ENCODE measurements at regions not wholly inside any gene's neighbourhood (a gene's known extent, or its start where the extent isn't known, plus 50 kb on each side); places are given as distances from the start of the nearest gene placed in this dataset.

DNA sequence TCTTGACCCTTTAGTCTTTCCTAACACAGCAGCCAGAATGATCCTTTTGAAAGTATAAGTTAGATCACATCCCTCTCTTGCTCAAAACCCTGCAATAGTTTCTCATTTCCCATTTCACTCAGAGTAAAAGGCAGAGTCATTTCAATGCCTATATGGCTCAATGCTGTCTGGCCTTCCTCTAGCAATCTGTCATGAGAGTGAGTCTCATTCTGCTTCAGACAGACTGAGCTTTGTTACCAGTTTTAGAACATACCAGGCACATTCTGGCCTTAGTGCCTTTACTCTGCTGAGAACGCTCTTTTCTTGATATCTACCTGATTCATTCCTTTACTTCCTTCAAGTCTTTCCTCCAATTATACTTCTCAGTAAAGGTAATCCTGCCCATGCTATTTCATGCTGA is 372.8 kb upstream of the PKN2 start:
- Histone ChIP-seq H2AFZ (ENCODE audit: insufficient read depth, low read depth, low read length, poor library complexity, severe bottlenecking) (no peak overlapping the region), H3K4me3 (replicated peaks in 1 of 3; ENCODE audit: low read depth in 2 of 3, low read length in 3 of 3) (no peak overlapping the region), H3K9me3 (replicated peaks in 1 of 2; ENCODE audit: control insufficient read depth in 1 of 2, insufficient read depth in 1 of 2, low read length in 2 of 2) (no peaks in the 10 kb centered on the region), H3K4me1 (ENCODE audit: control insufficient read depth in 1 of 2, insufficient read depth in 2 of 2, low read length in 2 of 2) (no peaks in the 10 kb centered on the region), H3K36me3 (replicated peaks in 1 of 2; ENCODE audit: control insufficient read depth in 1 of 2, insufficient read depth in 2 of 2, low read length in 2 of 2) (no peaks in the 10 kb centered on the region), H3K79me2 (ENCODE audit: insufficient read depth, low read length) (no peaks in the 10 kb centered on the region), H3K9ac (ENCODE audit: insufficient read depth, low read length, poor library complexity, severe bottlenecking) (no peak overlapping the region), H3K4me2 (replicated peaks; ENCODE audit: extremely low read depth, low read length, poor library complexity, severe bottlenecking) (no peak overlapping the region), H4K20me1 (ENCODE audit: insufficient read depth, low read length) (no peaks in the 10 kb centered on the region), H3K27me3 (ENCODE audit: control insufficient read depth in 2 of 2, insufficient read depth in 2 of 2, low read length in 2 of 2) (no peaks in the 10 kb centered on the region), H3K27ac (ENCODE audit: low read depth in 1 of 2, low read length in 2 of 2) (no peak overlapping the region)
- Mint-ChIP-seq H3K4me3 (no peak overlapping the region), H3K27ac (no peak overlapping the region), H3K36me3 (no peaks in the 10 kb centered on the region), H3K4me1 (no peaks in the 10 kb centered on the region), H3K9me3 (peaks cover 0 to 4% (median 3%) of the 10 kb centered on the region in 7 donors), H3K27me3 (ENCODE audit: low read depth in 3 of 3) (no peaks in the 10 kb centered on the region)
- TF ChIP-seq, protein P1, sequence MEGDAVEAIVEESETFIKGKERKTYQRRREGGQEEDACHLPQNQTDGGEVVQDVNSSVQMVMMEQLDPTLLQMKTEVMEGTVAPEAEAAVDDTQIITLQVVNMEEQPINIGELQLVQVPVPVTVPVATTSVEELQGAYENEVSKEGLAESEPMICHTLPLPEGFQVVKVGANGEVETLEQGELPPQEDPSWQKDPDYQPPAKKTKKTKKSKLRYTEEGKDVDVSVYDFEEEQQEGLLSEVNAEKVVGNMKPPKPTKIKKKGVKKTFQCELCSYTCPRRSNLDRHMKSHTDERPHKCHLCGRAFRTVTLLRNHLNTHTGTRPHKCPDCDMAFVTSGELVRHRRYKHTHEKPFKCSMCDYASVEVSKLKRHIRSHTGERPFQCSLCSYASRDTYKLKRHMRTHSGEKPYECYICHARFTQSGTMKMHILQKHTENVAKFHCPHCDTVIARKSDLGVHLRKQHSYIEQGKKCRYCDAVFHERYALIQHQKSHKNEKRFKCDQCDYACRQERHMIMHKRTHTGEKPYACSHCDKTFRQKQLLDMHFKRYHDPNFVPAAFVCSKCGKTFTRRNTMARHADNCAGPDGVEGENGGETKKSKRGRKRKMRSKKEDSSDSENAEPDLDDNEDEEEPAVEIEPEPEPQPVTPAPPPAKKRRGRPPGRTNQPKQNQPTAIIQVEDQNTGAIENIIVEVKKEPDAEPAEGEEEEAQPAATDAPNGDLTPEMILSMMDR (IDR thresholded peaks at IDR 0.05), result no peak
- intact Hi-C loops (cut with micrococcal nuclease), result no loop called here
- 88% methylated on average over 1 of the region's 1 CpG for WGBS (ENCODE audit: insufficient coverage)
- DNase-seq, result no peak

DNA sequence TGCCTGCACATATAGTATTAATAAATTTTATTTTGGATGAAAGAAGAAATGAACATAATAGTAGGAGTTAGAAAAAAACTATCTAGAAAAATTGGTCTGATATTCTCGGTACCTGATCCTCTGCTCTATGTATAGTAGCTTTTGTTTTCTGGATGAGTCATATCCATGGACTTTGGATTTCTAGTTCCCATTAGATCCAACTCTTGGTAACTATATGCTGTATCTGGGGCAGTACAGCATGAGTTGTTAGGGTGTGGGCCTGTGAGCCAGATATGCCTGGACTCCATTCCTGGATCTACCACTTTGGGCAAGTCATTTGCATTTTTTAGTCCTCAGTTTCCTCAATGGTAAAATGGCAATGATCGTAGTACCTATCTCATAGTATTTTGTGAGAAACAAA is 372.2 kb upstream of the PKN2 start:
- H3K4me2 ChIP-seq (replicated peaks; ENCODE audit: extremely low read depth, low read length, poor library complexity, severe bottlenecking), result no peak overlapping the region
- intact Hi-C loops (cut with micrococcal nuclease), result no loop called here
- TF ChIP-seq, protein P1 (IDR thresholded peaks at IDR 0.05), result no peak
- Mint-ChIP-seq H3K27ac (no peak overlapping the region), H3K4me1 (no peaks in the 10 kb centered on the region), H3K9me3 (peaks cover 0 to 4% (median 3%) of the 10 kb centered on the region in 7 donors), H3K36me3 (no peaks in the 10 kb centered on the region), H3K4me3 (no peak overlapping the region), H3K27me3 (ENCODE audit: low read depth in 3 of 3) (peaks cover 0 to 2% (median 0%) of the 10 kb centered on the region in 3 donors)
- H3K36me3 ChIP-seq (replicated peaks in 1 of 2; ENCODE audit: control insufficient read depth in 1 of 2, insufficient read depth in 2 of 2, low read length in 2 of 2), result no peaks in the 10 kb centered on the region
- H3K4me1 ChIP-seq (ENCODE audit: control insufficient read depth in 1 of 2, insufficient read depth in 2 of 2, low read length in 2 of 2), result no peaks in the 10 kb centered on the region
- H3K4me3 ChIP-seq (replicated peaks in 1 of 3; ENCODE audit: low read depth in 2 of 3, low read length in 3 of 3), result no peak overlapping the region
- H2AFZ ChIP-seq (ENCODE audit: insufficient read depth, low read depth, low read length, poor library complexity, severe bottlenecking), result no peak overlapping the region
- H3K79me2 ChIP-seq (ENCODE audit: insufficient read depth, low read length), result no peaks in the 10 kb centered on the region
- no peak for DNase-seq
- no peak overlapping the region for H3K9ac ChIP-seq (ENCODE audit: insufficient read depth, low read length, poor library complexity, severe bottlenecking)
- H4K20me1 ChIP-seq (ENCODE audit: insufficient read depth, low read length), result no peaks in the 10 kb centered on the region
- no peak overlapping the region for H3K27ac ChIP-seq (ENCODE audit: low read depth in 1 of 2, low read length in 2 of 2)
- H3K9me3 ChIP-seq (replicated peaks in 1 of 2; ENCODE audit: control insufficient read depth in 1 of 2, insufficient read depth in 1 of 2, low read length in 2 of 2), result no peaks in the 10 kb centered on the region
- WGBS (ENCODE audit: insufficient coverage), result no CpG with 5 or more reads among the region's 2 CpGs
- H3K27me3 ChIP-seq (ENCODE audit: control insufficient read depth in 2 of 2, insufficient read depth in 2 of 2, low read length in 2 of 2), result no peaks in the 10 kb centered on the region

Data from CD14-positive monocyte (primary cell).